Ovary (tissue), 3 donors: ENCODE measurements at regions not wholly inside any gene's neighbourhood (a gene's known extent, or its start where the extent isn't known, plus 50 kb on each side); places are given as distances from the start of the nearest gene placed in this dataset.

ENCODE experiments used
- EP300 ChIP-seq: sonication (generic); formaldehyde crosslinking; IDR thresholded peaks from one replicate; pipeline ENCODE4 v1.6.1; 2017; ENCODE audit warnings: antibody characterized with exemption
- POLR2A ChIP-seq: fragments of 450-650 bp; IDR thresholded peaks from one replicate; pipeline ENCODE4 v1.6.1; 2017; ENCODE audit warnings: antibody characterized with exemption, mild to moderate bottlenecking, moderate library complexity
- TF ChIP-seq, protein P1 (sequence below), 3 donors: fragments of 450-650 bp in 2 of 3; fragments of 200-600 bp in 1 of 3; IDR thresholded peaks; one replicate each; pipeline versions ENCODE4 v1.5.1 to v1.8.0; 2016 to 2022; ENCODE audit warnings: antibody characterized with exemption in 3 of 3, mild to moderate bottlenecking in 1 of 3
- donor health status: DM: no; HTN: no; CAD: no.

DNA sequence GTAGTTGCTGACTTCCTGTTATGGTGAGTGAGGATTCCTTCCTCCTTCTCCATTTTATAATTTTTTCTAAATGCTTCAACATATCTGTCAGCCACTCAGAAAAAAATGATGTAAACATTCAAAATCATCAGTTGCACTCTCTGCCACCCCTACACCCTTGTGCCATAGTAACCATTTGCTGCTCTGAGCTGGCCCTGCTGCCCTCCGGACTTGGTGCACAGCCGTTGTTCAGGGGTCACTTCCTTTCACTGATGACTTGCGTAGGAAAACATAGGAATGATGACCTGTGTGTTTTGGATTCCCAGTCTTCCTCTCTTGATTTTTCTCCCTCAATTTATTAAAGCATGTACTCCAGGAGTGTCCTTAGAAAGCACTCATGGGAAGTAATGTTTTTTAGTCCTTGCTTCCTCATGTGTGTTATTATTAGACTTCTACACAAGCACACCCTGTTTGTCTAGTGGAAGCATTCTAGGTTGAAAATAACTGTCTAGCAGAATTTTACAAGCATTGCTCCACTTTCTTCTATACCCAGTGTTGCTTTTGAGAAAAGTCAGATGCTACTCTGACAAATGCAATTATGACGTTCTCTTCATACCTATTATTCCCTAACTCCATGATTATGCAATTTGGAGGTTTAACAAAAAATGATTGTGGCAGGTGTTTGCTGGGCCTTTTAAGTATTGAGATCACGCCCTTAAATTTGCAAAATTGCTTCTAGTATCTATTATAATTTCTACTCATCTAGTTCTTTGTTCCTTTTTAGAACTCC lies 62.6 kb upstream of the MTPN start:
- TF ChIP-seq, protein P1, sequence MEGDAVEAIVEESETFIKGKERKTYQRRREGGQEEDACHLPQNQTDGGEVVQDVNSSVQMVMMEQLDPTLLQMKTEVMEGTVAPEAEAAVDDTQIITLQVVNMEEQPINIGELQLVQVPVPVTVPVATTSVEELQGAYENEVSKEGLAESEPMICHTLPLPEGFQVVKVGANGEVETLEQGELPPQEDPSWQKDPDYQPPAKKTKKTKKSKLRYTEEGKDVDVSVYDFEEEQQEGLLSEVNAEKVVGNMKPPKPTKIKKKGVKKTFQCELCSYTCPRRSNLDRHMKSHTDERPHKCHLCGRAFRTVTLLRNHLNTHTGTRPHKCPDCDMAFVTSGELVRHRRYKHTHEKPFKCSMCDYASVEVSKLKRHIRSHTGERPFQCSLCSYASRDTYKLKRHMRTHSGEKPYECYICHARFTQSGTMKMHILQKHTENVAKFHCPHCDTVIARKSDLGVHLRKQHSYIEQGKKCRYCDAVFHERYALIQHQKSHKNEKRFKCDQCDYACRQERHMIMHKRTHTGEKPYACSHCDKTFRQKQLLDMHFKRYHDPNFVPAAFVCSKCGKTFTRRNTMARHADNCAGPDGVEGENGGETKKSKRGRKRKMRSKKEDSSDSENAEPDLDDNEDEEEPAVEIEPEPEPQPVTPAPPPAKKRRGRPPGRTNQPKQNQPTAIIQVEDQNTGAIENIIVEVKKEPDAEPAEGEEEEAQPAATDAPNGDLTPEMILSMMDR (IDR thresholded peaks at IDR 0.05): no peak
- TF ChIP-seq POLR2A (no peak), EP300 (no peak)
